ENCODE measurements at regions not wholly inside any gene's neighbourhood (a gene's known extent, or its start where the extent isn't known, plus 50 kb on each side); places are given as distances from the start of the nearest gene placed in this dataset.
"Not testable (repeated sequence)": the region's sequence is repeated elsewhere in the genome, so short reads cannot be mapped to it uniquely, and the experiment has no call there.

DNA sequence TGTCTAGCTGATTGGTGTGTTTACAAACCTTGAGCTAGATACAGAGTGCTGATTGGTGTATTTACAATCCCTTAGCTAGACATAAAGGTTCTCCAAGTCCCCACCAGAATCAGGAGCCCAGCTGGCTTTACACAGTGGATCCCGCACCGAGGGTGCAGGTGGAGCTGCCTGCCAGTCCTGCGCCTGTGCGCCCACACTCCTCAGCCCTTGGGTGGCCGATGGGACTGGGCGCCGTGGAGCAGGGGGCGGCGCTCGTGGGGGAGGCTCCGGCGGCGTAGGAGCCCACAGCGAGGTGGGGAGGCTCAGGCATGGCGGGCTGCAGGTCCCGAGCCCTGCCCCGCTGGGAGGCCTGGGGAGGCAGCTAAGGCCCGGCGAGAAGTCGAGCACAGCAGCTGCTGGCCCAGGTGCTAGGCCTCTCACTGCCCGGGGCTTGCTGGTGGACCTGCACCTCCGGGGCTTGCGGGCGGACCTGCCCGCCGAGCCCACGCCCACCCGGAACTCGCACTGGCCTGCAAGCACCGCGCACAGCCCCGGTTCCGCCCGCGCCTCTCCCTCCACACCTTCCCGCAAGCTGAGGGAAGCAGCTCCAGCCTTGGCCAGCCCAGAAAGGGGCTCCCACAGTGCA lies 51.0 kb upstream of the CDYL start:
- not testable (repeated sequence) for DNase-seq

- not testable (repeated sequence) for DNase-seq
These were observed 51.5 kb upstream of the CDYL start for GRCh38 chr6:4724727-4725126.

DNA sequence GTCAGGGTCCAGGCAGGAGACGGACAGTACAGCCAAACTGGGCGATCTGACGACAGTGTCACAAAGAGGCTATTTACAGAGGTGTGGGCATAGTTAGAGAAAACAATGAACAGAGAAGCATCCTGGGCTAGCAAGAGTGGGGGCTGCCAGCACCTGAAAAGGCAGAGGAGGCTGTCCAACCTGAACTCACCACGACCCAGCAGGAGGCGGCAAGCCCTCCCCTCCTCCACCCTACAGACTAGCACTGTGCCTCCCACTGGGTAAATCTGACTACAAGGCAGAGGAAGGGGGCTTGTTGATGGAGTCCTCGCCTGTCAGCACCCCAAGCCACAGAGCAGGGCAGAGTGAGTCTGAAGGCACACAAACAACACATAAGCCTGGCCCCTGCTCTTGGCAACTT lies 52.8 kb upstream of the CDYL start:
- no peak for DNase-seq

- DNase-seq, result not testable (repeated sequence)
These were observed 54.8 kb upstream of the CDYL start for GRCh38 chr6:4721368-4721767.

- no peak for DNase-seq
These were observed 56.7 kb upstream of the CDYL start for GRCh38 chr6:4719491-4719890.

DNA sequence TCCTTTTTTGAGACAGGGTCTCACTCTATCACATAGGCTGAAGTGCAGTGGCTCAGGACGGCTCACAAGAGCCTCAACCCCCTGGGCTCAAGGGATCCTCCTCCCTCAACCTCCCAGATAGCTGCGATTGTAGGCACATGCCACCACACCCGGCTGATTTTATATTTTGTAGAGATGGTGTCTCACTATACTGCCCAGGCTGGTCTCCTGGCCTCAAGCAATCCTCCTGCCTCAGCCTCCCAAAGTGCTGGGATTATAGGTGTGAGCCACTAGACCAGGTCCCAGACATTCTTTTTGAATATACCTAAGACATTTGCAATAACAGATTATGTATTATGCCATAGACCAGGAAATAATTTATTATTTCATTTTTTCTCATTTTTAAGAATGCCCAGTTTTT lies 58.3 kb upstream of the CDYL start:
- no peak for DNase-seq

DNA sequence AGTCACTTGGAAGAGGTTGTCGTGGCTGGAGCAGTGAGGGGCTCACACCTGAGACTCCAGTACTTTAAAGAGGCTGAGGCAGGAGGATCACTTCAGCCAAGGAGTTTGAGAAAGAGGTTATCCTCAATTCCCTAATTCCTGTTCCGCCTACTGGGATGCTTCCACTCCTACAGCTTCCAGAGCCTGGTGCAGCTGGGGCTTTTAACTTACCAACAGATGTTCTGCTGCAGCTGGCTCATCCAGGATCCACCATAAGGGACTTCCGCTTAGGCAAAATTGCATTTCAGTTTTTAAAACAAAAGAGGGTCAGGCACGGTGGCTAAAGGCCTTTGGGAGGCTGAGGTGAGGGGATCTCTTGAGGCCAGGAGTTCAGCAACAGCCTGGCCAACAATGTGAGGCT lies 59.1 kb upstream of the CDYL start:
- DNase-seq, result no peak

GRCh38 chr6:4714961-4715501 lies 61.2 kb upstream of the CDYL start:
- DNase-seq, result no peak

GRCh38 chr6:4712291-4712690 lies 63.9 kb upstream of the CDYL start:
- DNase-seq, result no peak

GRCh38 chr6:4707011-4707410 lies 69.2 kb upstream of the CDYL start:
- no peak for DNase-seq

DNA sequence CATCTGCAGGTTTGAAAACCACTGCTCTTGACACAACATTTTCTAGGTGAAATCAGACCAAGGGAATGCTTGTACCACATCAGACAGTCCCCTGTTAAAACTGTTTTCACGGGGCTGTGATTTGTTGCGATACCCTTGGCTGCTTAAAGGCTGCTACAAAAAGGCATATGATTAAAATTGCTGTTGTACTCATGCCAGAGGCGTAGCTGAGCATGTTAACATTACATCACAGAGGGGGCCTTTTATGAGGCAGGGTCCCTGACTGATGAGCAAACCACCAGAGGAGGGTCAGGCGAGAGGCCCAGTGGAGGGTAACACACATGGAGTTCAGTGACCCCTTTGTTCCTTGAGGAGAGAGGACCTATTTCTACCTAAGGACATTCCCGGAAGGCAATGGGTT lies 70.4 kb upstream of the CDYL start:
- no peak for DNase-seq

GRCh38 chr6:4703382-4703781 lies 72.8 kb upstream of the CDYL start:
- DNase-seq, result no peak

DNA sequence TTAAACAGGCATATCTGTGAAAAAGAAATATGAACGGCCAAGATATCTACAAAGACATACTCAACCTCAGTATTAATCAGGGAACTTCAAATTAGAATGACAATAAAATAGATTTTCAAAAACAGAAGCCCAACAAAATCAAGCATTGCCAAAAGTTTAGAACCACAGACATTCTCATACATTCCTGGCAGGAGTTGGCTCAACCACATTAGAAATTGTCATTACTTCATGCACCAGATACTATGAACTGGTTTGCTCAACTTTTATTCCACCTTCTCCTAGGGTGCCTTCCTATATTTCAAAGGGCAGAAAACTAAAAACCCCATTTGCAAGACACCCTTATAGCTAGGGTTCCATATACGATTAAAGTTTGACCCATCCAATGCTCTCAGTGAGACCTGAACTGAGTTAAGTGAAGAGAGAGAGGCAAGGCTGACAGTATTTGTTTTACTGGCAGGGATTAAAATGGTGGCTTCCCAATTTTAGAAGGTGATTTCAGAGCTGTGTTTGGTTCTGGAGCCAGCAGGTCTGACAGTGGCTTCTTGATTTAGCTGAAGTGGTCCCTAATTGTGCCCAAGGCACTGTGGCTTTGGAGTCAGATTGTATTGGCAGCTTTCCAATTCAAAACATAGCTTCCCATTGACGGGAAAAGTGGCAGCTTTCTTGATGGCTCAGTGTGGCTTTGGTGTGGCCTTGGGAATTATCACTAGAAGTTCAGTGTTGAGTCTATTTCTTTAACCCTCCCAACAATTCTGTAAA lies 77.1 kb upstream of the CDYL start:
- no peak for DNase-seq

GRCh38 chr6:4693173-4693970 lies 82.8 kb upstream of the CDYL start:
- DNase-seq, result no peak

GRCh38 chr6:4692664-4693063 lies 83.5 kb upstream of the CDYL start:
- no peak for DNase-seq

GRCh38 chr6:4687989-4688947 lies 87.9 kb upstream of the CDYL start:
- no peak for DNase-seq

DNA sequence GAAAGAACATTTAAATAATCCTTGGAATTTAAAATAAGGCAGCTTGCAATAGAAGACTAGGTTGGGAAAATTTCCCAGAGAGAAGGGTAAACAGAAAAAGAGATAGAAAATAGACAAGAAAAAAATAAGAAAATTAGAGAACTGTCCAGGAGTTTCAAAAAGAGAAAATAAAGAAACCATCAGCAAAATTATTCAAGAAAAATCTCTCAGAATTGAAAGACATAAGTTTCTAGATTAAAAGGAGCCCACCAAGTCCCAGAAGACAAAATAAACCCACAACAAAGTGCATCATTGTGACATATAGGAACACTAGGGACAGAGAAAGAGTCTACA lies 88.6 kb upstream of the CDYL start:
- no peak for DNase-seq

DNA sequence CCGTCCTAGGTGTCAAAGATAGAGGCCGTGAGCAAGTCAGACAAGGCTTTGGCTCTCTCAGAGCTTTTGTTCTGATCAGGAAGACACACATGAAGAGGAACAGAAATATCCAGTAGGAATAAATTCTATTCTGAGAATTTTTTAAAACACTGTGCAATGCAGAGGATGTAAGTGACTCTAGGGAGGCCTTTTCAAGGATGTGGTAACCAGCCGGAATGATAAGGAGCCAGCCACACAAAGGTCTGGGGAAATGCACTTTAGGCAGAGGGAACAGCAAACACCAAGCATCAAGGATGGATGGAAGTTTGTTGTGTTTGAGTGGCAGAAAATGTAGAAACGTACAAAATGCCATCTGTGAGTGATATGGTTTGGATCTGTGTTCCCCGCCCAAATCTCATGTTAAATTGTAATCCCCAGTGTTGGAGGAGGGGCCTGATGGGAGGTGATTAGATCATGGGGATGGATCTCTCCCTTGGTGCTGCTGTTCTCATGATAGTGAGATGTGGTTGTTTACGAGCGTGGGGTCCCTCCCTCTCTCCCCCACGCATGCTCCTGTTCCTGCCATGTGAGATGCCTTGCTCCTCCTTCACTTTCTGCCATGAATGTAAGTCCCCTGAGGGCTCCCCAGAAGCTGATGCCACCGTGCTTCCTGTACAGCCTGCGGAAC lies 93.6 kb upstream of the CDYL start:
- DNase-seq, result no peak

- DNase-seq, result no peak
These were observed 97.5 kb upstream of the CDYL start for GRCh38 chr6:4678506-4679300.

DNA sequence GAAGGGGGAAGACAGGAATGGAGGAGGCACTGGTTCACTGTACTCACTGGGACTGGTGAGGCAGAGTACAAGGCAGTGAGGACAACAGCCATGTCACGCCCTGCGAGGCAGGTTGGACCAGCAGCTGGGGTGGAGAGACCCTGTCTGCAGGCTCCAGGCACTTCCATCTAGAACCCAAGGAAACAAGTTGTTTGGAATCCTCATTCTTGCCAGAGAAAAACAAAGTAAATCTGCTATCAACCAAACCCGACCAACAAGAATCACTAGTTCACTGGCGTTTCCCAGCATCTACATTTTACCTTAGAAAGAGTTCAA lies 98.5 kb upstream of the CDYL start:
- no peak for DNase-seq

DNA sequence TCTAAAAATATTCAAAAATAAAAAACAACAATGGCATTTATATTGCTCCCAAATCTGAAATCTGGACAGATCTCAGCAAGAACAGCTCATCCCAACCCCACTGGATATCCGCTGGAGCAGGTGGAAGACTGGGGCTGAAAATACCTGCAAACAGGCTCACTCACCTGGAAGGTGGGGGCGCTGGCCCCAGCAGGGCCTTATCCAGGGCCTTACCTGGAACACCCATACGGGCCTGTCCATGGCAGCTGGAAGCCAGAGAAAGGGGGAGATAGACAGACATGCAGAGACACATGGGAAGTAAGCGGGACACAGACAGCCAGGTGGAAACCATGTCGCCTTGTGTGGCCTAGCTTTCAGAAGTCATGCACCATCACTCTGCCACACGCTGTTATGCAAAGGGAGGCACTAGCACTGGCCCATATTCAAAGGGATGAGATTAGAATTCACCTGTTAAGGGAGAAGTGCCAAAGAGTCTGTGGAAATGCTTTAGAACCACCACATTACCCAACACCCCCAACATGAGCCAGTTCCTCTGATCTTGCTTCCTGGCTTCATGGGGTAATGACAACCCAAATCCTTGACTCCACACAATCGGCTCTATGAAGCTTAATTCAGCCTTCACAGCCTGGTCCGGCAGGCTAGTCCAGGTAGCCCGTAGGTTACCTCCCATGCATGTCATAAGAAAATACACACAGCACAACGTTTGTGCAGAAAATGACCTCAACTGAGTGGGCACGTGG lies 99.0 kb upstream of the CDYL start:
- DNase-seq, result no peak

All from activated naive CD4-positive, alpha-beta T cell (primary cell).